Endometrial microvascular endothelial cells (primary cell): ENCODE measurements at regions not wholly inside any gene's neighbourhood (a gene's known extent, or its start where the extent isn't known, plus 50 kb on each side); places are given as distances from the start of the nearest gene placed in this dataset.

Source experiments
- in situ Hi-C: cut with HindIII; loops from 2 replicates; pipeline ENCODE4 v1.10.0; 2017; ENCODE audit warnings: low sequenced_read_pairs, low pct_unique_long_range_greater_than_20kb; ENCODE audit errors: inconsistent ontology term

GRCh38 chr5:74272024-74272775 is 368.3 kb downstream of the ENC1 start:
- in situ Hi-C loops = no loop called here

DNA sequence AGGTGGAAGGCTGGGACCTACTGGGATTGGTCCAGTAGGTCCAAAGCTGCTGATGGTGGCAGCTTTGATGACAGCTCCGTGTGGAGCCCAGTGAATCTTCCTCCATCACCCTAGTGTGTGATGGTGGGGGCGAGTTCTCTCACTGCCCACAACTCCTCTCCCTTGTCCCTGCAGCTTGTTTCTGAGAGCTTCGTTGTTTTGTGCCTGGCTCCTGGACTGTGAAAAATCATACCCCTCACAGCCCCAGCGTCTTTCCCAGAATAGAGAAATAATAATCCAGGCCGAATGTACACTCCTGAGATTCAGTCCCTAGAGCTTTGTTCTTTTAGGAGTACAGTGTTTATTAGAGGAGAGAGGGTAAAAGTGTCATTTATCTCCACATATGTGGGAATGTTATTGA is 372.2 kb downstream of the ENC1 start:
- in situ Hi-C loops = no loop called here

DNA sequence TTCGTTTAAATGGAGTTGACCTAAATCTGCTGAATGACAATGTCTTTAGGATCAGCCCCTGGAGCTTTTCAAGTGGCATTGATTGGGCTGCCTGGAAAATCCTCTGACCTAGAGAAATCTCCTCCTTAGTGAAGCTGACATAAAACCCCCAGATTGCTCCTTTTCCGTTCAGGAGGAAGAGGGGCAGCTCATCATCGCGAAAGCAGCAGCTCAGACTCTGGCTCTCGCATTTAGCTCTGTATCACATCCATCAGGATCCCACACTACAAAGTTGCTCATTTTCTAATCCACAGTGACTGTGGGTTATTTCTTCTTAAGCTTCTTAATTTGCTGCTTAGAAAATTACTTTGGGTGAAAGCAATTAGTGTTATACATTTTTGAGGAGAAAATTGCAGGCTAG is 373.7 kb downstream of the ENC1 start:
- in situ Hi-C loops = no loop called here

DNA sequence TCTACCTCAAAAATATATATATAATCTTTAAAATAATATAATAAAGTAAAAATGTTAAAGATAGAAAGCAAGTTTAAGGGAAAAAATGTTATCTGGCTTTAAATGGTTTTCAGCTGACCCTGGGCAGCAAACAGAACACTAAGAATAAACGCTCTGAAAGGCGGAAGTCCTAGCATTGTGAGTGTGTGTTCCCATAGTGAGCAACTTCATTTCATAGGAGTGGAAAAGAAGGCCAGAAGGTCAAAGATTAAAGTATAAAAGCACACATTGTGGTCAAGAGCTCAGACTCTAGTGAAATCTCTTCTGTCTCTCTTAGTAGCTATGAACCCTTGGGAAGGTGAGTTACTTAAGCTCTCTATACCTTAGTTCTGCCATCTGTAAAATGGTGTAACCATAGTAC is 374.4 kb downstream of the ENC1 start:
- in situ Hi-C loops = no loop called here

- in situ Hi-C loops = no loop called here
These were observed 377.9 kb downstream of the ENC1 start for GRCh38 chr5:74262544-74263207.

GRCh38 chr5:74261866-74262265 is 378.7 kb downstream of the ENC1 start:
- in situ Hi-C loops = no loop called here

- in situ Hi-C loops = no loop called here
These were observed 379.1 kb downstream of the ENC1 start for GRCh38 chr5:74261421-74261820.

DNA sequence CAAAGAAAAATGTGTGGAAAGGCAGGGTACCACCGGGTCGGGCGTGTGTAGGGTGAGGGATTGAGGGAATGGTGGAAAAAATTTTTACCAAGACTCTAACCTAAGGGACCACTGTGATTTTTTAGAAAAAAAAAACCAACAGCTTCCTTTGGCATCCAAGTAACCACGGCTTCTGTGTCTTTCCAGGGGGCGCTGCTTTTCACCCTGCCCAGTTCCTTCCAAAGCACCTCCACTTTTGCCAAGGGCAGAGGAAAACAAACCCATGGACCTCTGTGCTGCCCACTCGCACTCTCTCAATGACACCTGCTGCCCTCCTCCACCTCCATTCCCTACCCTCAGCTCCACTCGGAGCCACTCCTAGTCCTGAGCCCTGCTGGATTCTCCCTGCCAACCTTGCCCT is 381.0 kb downstream of the ENC1 start:
- in situ Hi-C loops = no loop called here

GRCh38 chr5:74258314-74258665 is 382.2 kb downstream of the ENC1 start:
- in situ Hi-C loops = no loop called here

- in situ Hi-C loops = no loop called here
These were observed 382.7 kb downstream of the ENC1 start for GRCh38 chr5:74257645-74258313.

DNA sequence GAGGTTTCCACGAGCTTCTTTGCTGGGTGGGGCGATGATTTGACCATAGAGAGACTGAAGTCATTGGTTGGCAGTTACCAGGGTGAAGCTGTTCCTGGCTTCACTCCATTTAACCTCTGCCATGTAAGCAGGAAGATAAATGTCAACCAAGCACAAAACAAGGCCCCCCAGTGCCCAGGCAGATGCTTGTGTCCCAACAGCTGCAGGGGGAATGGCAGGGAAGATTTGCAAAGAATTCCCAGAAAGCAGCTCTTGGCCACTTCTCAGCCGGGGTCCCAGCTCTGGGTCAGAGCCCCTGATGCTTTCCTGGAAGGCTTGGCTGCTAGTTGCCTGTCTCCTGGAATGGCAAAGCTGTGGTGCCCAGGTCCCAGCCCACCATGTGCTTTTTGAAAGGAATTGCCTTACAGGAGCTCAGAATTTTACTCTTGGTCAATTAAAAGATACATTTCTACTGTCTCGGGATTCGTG is 383.4 kb downstream of the ENC1 start:
- in situ Hi-C loops = no loop called here

DNA sequence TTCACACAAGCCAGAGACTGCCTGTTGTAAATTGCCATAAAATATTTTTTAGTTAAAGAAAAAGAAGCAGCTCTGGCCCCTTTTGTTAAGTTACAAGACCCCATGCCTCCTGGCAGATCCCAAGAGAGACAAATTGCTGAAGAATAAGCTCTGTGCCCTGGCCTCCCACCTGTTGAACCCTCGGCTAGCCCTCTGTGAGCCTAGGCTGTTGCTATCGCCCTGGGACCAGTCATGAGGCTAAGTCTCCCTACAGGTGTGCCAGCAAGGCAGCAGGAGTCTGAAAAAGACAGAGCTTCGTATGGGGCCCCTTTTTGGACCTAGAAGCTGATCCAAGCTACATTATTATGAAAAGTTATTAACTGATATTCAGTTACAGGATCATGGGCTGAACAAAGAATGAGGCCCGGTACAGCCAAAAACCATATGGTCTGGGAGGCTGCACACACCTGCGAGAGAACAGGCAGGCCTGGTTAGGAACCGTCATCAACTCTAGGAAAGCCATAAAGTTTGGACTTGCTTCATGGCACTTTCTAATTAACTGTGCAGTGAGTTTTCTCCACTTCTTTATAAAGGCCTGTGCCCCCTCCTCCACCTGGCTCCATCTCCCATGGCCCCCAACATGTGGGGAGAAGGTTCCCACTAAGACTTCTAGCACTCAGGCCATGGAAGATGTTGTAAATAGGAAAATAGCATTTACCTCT is 384.7 kb downstream of the ENC1 start:
- in situ Hi-C loops = no loop called here

GRCh38 chr5:74254257-74254656 is 386.3 kb downstream of the ENC1 start:
- in situ Hi-C loops = no loop called here

DNA sequence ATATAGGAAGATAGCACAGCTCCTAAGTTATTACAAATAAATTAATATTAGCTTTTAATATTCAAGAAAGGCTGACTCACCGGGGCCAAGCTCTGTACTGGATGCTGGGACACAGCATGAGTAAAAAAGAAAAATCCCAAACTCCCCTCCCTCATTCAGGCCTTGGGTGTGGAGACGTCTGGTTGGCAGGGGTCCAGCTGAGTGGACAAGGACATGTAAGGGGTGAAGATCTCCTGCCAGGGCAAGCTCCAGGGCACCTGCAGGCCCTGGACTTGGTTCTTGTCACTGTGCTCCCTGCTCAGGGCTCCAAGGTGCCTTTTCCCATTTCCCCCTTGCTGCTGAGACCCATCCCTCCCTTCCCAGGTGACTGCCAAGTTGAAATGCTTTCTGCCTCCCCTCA is 388.5 kb downstream of the ENC1 start:
- in situ Hi-C loops = no loop called here

DNA sequence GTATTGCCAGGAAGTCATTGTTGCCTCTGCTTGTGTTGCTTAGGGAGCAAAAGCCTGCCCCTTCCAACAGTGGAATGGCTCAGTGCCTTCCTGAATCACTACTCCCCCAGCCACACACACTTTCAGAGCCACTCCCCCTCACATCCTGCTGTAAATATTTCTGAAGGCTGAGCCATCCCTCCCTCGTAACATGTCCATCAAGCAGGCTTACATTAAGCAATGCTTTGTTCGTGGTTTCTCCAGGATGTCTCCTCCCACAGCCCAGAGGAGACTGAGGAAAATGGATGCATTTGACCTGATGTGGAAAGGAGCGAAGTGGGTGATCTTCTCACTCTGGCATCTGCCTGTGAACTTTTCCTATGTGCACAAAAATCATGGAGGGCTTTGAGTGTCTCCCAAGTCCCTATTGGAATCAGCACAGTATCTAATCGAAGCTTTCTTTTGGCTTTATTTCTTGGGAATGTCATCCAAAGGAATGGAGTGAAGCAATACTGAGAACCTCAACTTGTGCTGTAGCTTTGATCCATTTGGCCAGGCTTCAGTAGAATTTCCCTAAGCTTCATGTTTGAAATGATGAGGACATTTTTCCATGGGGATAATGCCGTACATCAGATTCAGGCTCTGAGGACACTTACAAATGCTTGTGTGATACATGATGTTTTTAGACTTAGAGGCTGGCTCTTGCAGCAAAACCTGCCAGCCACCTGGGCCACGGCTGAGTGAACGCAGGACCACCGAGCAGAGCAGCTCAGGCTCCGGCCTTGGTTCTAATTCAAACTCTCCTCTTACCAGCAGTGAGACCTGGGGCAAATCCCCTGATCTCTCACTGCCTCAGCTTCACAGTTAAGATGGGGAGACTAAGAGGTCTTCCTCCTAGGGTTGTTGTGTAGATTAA is 389.1 kb downstream of the ENC1 start:
- in situ Hi-C loops = no loop called here

DNA sequence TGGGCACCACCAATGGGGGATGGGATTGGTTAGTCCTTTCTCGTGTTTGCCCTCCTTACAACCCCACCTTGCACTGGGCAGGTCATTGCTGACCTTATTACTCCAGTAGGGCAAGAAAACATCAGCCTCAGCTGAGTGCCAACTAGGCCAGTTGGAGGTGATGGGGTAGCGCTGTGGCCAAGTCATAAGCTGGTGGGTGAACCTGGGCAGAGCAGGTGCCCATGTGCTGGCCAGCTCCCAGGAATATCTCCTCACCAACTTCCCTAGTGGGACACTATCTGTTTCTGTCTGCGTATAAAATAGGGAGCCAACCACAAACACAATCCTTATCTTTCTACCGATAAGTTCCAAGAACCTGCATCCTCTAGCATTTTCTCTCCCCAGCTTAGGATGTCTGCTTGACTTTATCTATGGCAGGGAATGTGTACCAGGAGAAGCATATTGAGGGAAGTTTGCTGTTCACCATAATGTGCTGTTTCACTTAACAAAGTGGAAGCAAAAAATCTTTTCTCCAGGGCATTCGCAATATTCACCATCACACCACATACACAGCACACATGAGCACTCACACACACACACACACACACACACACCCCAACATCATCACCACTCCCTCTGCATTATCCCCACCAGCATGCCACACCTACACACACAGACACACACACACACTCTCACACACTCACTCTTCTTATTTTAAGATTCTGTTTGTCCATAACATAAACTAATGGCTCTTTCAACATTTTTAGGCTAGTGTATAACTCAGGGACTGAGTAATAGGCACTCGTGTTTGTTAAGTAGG is 390.0 kb downstream of the ENC1 start:
- in situ Hi-C loops = no loop called here

GRCh38 chr5:74248576-74248975 is 392.0 kb downstream of the ENC1 start:
- in situ Hi-C loops = no loop called here

DNA sequence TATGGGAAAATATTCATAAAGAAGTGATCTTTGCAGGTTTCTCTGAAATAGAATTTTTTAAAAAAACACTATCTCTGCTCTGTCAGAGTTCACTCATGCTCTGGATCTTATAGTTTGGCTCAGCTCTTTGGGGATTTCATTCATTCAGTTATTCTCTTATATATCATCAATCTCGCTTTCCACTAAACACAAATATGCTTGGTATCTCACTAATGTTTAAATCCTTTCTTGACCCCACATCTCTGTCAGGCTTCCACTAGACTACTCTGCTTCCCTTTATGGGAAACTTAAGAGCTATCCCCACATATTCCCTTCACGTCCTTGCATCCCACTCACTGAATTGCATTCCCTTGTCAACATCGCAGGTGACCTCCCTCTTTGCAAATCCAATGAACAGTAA is 396.1 kb downstream of the ENC1 start:
- in situ Hi-C loops = no loop called here
